Uterus (tissue), 3 donors: ENCODE measurements at regions not wholly inside any gene's neighbourhood (a gene's known extent, or its start where the extent isn't known, plus 50 kb on each side); places are given as distances from the start of the nearest gene placed in this dataset.

Source experiments
- DNase-seq, 2 donors: peaks; one replicate each; pipeline ENCODE4 v3.0.0-alpha.2; 2019 to 2020
- H3K27ac ChIP-seq, 2 donors: fragments of 200-600 bp; sonication (generic); 1 replicate in 1 of 2; 2 replicates in 1 of 2; pipeline ENCODE4 v1.5.1; 2016 to 2018
- H3K27me3 ChIP-seq, 2 donors: fragments of 200-600 bp; sonication (generic); one replicate each; pipeline ENCODE4 v1.5.1; 2018 to 2019; ENCODE audit warnings: control low read depth in 1 of 2
- H3K36me3 ChIP-seq, 2 donors: fragments of 200-600 bp; sonication (generic); one replicate each; pipeline ENCODE4 v1.5.1; 2019; ENCODE audit warnings: control low read depth in 1 of 2
- H3K4me1 ChIP-seq, 2 donors: fragments of 200-600 bp; sonication (generic); one replicate each; pipeline ENCODE4 v1.5.1; 2018 to 2019; ENCODE audit warnings: control low read depth in 1 of 2
- H3K4me3 ChIP-seq, 2 donors: fragments of 200-600 bp; sonication (generic); 1 replicate in 1 of 2; 2 replicates in 1 of 2; pipeline ENCODE4 v1.5.1; 2018 to 2019; ENCODE audit warnings: mild to moderate bottlenecking in 1 of 2
- H3K9me3 ChIP-seq, 2 donors: fragments of 200-600 bp; sonication (generic); one replicate each; pipeline ENCODE4 v1.5.1; 2019; ENCODE audit warnings: control low read depth in 1 of 2
- CTCF ChIP-seq, 4 experiments: fragments of 200-600 bp in 2 of 4; fragments of 450-650 bp in 2 of 4; sonication (generic) in 2 of 4; IDR thresholded peaks; one replicate each; pipeline ENCODE4 v1.5.1; 2016 to 2019; ENCODE audit warnings: antibody characterized with exemption in 4 of 4, mild to moderate bottlenecking in 2 of 4, moderate library complexity in 1 of 4
- POLR2A ChIP-seq, 2 donors: fragments of 450-650 bp; IDR thresholded peaks; one replicate each; pipeline ENCODE4 v1.6.1; 2016; ENCODE audit warnings: antibody characterized with exemption in 2 of 2, mild to moderate bottlenecking in 1 of 2, moderate library complexity in 1 of 2
- intact Hi-C: fragments of 100-400 bp; cut with DNase I; formaldehyde crosslinking; loops from one replicate; pipeline ENCODE4 v1.15.1; 2023; ENCODE audit warnings: low total_unique reads
- donor health status: DM: yes; HTN: yes; CAD: no.

GRCh38 chr1:58246549-58246948 is 300.0 kb downstream of the OMA1 start:
- intact Hi-C loops = no loop called here
- DNase-seq = no peak
- no peak overlapping the region for H3K27ac ChIP-seq
- H3K27me3 ChIP-seq = no peaks in the 10 kb centered on the region
- no peak for TF ChIP-seq POLR2A (IDR thresholded peaks at IDR 0.05)
- no peak for TF ChIP-seq CTCF (IDR thresholded peaks at IDR 0.05)
- H3K9me3 ChIP-seq = no peaks in the 10 kb centered on the region
- no peak overlapping the region for H3K4me3 ChIP-seq
- H3K4me1 ChIP-seq = peaks cover 0 to 14% of the 10 kb centered on the region in 2 donors
- no peaks in the 10 kb centered on the region for H3K36me3 ChIP-seq

GRCh38 chr1:58244872-58245271 is 301.7 kb downstream of the OMA1 start:
- no peaks in the 10 kb centered on the region for H3K27me3 ChIP-seq
- H3K9me3 ChIP-seq = no peaks in the 10 kb centered on the region
- no peak for DNase-seq
- H3K4me3 ChIP-seq = no peak overlapping the region
- intact Hi-C loops = no loop called here
- TF ChIP-seq CTCF (IDR thresholded peaks at IDR 0.05) (no peak), POLR2A (IDR thresholded peaks at IDR 0.05) (no peak)
- H3K4me1 ChIP-seq = peaks cover 0 to 12% of the 10 kb centered on the region in 2 donors
- H3K36me3 ChIP-seq = no peaks in the 10 kb centered on the region
- H3K27ac ChIP-seq = no peak overlapping the region

DNA sequence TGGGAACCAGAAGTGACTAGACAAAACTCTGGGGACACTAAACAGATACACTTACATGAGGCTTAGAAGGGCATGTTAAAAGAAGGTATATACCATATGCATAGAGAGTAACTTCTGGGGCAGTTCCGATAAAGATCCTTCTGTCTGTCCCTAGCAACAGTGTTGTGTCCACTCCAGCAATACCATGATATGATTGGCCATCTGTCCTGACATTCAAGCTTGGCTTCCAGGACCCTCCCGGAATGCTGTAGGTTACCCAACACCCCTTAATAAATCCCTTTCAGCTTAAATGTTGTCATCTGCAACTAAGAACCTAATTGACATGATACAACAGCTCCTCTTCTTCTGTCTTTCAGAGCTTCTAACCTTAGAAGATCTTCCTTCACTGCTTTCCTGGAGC is 307.7 kb downstream of the OMA1 start:
- H3K36me3 ChIP-seq = no peaks in the 10 kb centered on the region
- no peak overlapping the region for H3K4me3 ChIP-seq
- no peak overlapping the region for H3K27ac ChIP-seq
- H3K4me1 ChIP-seq = no peaks in the 10 kb centered on the region
- no peak for DNase-seq
- H3K9me3 ChIP-seq = no peaks in the 10 kb centered on the region
- intact Hi-C loops = no loop called here
- TF ChIP-seq CTCF (IDR thresholded peaks at IDR 0.05) = no peak
- no peak for TF ChIP-seq POLR2A (IDR thresholded peaks at IDR 0.05)
- no peaks in the 10 kb centered on the region for H3K27me3 ChIP-seq

DNA sequence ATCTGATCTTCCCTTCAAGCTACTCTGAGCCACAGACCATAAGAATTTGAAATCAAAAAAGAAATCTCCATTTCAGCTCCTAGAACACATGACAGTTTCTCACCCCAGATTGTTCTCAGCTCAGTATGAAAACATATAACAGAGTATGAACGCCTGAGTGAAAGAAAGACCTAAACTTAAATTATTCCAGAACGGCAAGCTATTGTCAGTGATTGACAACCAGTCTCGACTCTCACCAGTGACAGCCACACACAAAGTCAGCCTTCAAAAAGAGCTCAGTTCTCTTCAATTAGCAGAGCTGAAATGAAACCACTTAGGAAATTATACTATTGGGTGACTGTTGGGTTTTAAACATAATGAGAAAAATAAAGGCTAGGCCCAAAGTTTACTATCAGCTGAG is 312.8 kb downstream of the OMA1 start:
- intact Hi-C loops = no loop called here
- H3K27ac ChIP-seq = no peak overlapping the region
- TF ChIP-seq POLR2A (IDR thresholded peaks at IDR 0.05) (no peak), CTCF (IDR thresholded peaks at IDR 0.05) (no peak)
- H3K4me1 ChIP-seq = no peaks in the 10 kb centered on the region
- no peaks in the 10 kb centered on the region for H3K9me3 ChIP-seq
- no peak for DNase-seq
- no peak overlapping the region for H3K4me3 ChIP-seq
- H3K27me3 ChIP-seq = no peaks in the 10 kb centered on the region
- H3K36me3 ChIP-seq = no peaks in the 10 kb centered on the region

DNA sequence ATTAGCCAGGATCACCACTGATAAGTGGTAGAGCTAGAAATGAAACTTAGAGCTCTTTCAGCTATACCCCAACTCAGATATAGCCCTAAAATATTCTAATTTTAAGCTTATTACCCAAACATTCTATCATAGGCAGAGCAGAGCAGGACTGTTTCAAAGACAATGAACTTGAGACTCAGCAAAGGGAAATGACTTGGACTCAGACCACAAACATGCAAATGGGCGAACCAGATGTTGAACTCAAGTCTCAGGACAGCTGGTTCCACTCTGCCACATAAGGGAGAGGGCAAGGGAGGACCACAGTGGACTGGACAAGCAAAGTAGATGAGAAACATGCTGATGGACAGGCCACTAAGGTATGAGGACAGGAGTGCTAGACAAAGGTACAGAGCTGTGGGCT is 315.3 kb downstream of the OMA1 start:
- Histone ChIP-seq H3K36me3 (no peaks in the 10 kb centered on the region), H3K27me3 (no peaks in the 10 kb centered on the region), H3K4me3 (no peak overlapping the region), H3K4me1 (no peaks in the 10 kb centered on the region), H3K27ac (no peak overlapping the region), H3K9me3 (no peaks in the 10 kb centered on the region)
- no peak for DNase-seq
- intact Hi-C loops = no loop called here
- TF ChIP-seq CTCF (IDR thresholded peaks at IDR 0.05) (no peak), POLR2A (IDR thresholded peaks at IDR 0.05) (no peak)
